Ascending aorta (tissue), 2 donors: ENCODE measurements at regions not wholly inside any gene's neighbourhood (a gene's known extent, or its start where the extent isn't known, plus 50 kb on each side); places are given as distances from the start of the nearest gene placed in this dataset.

Experiments
- DNase-seq, 2 donors: peaks; one replicate each; pipeline ENCODE4 v3.0.0-alpha.2; 2019; ENCODE audit warnings: low spot score in 2 of 2
- H3K27ac ChIP-seq, 2 donors: fragments of 200-600 bp; sonication (generic); one replicate each; pipeline ENCODE4 v1.5.1; 2016 to 2017; ENCODE audit warnings: mild to moderate bottlenecking in 1 of 2
- H3K27me3 ChIP-seq: fragments of 200-600 bp; sonication (generic); one replicate; pipeline ENCODE4 v1.5.1; 2017
- H3K36me3 ChIP-seq, 2 donors: fragments of 200-600 bp; sonication (generic); one replicate each; pipeline ENCODE4 v1.5.1; 2016
- H3K4me1 ChIP-seq, 2 donors: fragments of 200-600 bp; sonication (generic); one replicate each; pipeline ENCODE4 v1.5.1; 2016 to 2017; ENCODE audit warnings: mild to moderate bottlenecking in 1 of 2
- H3K4me3 ChIP-seq, 2 donors: fragments of 200-600 bp; sonication (generic); one replicate each; pipeline ENCODE4 v1.5.1; 2016 to 2017; ENCODE audit warnings: mild to moderate bottlenecking in 1 of 2
- H3K9me3 ChIP-seq, 2 donors: fragments of 200-600 bp; sonication (generic); one replicate each; pipeline ENCODE4 v1.5.1; 2016
- CTCF ChIP-seq, 3 experiments: fragments of 200-600 bp in 2 of 3; fragments of 450-650 bp in 1 of 3; sonication (generic) in 2 of 3; IDR thresholded peaks; one replicate each; pipeline ENCODE4 v1.5.1; 2016 to 2019; ENCODE audit warnings: antibody characterized with exemption in 3 of 3, mild to moderate bottlenecking in 1 of 3, moderate library complexity in 1 of 3
- intact Hi-C: fragments of 100-400 bp; cut with DNase I; formaldehyde crosslinking; loops from one replicate; pipeline ENCODE4 v1.15.1; 2023

GRCh38 chr4:138758196-138758595, 257.4 kb upstream of the NOCT start:
- TF ChIP-seq CTCF (IDR thresholded peaks at IDR 0.05): no peak
- no peak for DNase-seq
- Histone ChIP-seq H3K27ac (no peak overlapping the region), H3K36me3 (no peaks in the 10 kb centered on the region), H3K4me1 (no peaks in the 10 kb centered on the region), H3K9me3 (no peaks in the 10 kb centered on the region), H3K4me3 (no peak overlapping the region), H3K27me3 (no peaks in the 10 kb centered on the region)
- intact Hi-C loops: no loop called here

GRCh38 chr4:138757432-138757831, 258.1 kb upstream of the NOCT start:
- Histone ChIP-seq H3K27me3 (no peaks in the 10 kb centered on the region), H3K4me1 (no peaks in the 10 kb centered on the region), H3K36me3 (no peaks in the 10 kb centered on the region), H3K9me3 (no peaks in the 10 kb centered on the region), H3K27ac (no peak overlapping the region), H3K4me3 (no peak overlapping the region)
- intact Hi-C loops: no loop called here
- DNase-seq: no peak
- TF ChIP-seq CTCF (IDR thresholded peaks at IDR 0.05): no peak

- H3K36me3 ChIP-seq: no peaks in the 10 kb centered on the region
These were observed 259.1 kb upstream of the NOCT start for GRCh38 chr4:138756519-138756918.

DNA sequence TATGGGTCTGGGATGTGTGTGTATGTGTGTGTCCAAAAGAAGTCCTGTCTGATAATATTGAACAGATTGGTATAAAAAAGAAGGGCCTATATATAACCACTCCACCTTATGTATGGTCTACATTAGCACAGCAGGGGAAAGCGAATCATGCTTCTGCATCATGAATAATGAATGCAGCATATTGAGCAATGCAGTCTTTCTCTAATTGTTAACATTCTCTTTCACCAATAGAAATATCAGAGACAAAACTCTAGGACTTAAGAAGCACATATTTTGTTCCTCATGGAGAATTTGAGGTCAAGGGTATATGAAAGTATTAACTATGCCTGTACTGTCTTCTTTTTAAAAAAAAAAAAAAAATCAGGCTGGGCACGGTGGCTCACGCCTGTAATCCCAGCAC, 264.3 kb upstream of the NOCT start:
- Histone ChIP-seq H3K4me3 (no peak overlapping the region), H3K4me1 (no peaks in the 10 kb centered on the region), H3K27me3 (no peaks in the 10 kb centered on the region), H3K9me3 (no peaks in the 10 kb centered on the region), H3K27ac (no peak overlapping the region), H3K36me3 (no peaks in the 10 kb centered on the region)
- no peak for TF ChIP-seq CTCF (IDR thresholded peaks at IDR 0.05)
- intact Hi-C loops: no loop called here
- DNase-seq: no peak

More at GRCh38 chr4:138756519-138756918, 259.1 kb upstream of the NOCT start:
- no peak for TF ChIP-seq CTCF (IDR thresholded peaks at IDR 0.05)
- Histone ChIP-seq H3K27ac (no peak overlapping the region), H3K4me1 (no peaks in the 10 kb centered on the region), H3K4me3 (no peak overlapping the region), H3K27me3 (no peaks in the 10 kb centered on the region), H3K9me3 (no peaks in the 10 kb centered on the region)
- intact Hi-C loops: no loop called here
- DNase-seq: no peak

DNA sequence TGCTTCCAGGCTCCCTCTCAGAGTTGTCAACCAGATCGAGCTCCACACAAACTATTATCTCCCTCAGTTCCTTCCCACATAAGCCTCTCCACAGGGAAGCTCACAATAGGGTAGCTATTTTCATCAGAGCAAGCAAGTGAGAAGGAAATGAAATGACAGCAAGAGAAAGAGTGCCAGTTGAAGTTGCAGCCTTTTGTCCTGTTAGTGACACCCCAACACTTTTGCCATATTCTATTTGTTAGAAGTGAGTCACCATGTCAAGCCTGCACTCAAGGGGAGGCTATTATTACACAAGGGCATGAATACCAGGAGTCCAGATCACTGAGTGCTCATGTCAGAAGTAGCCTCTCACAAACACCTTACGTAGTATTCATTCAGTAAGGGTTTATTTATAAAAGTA, 266.3 kb upstream of the NOCT start:
- Histone ChIP-seq H3K27ac (no peak overlapping the region), H3K36me3 (no peaks in the 10 kb centered on the region), H3K4me3 (no peak overlapping the region), H3K27me3 (no peaks in the 10 kb centered on the region), H3K9me3 (no peaks in the 10 kb centered on the region), H3K4me1 (no peaks in the 10 kb centered on the region)
- TF ChIP-seq CTCF (IDR thresholded peaks at IDR 0.05): no peak
- DNase-seq: no peak
- intact Hi-C loops: no loop called here

- no peak for TF ChIP-seq CTCF (IDR thresholded peaks at IDR 0.05)
- Histone ChIP-seq H3K27ac (no peak overlapping the region), H3K36me3 (no peaks in the 10 kb centered on the region), H3K9me3 (no peaks in the 10 kb centered on the region), H3K4me1 (no peaks in the 10 kb centered on the region), H3K4me3 (no peak overlapping the region), H3K27me3 (no peaks in the 10 kb centered on the region)
- intact Hi-C loops: no loop called here
- DNase-seq: no peak
These were observed 273.7 kb upstream of the NOCT start for GRCh38 chr4:138741766-138742377.
